C4-2B (cell line): ENCODE measurements at regions not wholly inside any gene's neighbourhood (a gene's known extent, or its start where the extent isn't known, plus 50 kb on each side); places are given as distances from the start of the nearest gene placed in this dataset.
"Not testable (repeated sequence)": the region's sequence is repeated elsewhere in the genome, so short reads cannot be mapped to it uniquely, and the experiment has no call there.

Experiments
- H3K27ac ChIP-seq: fragments of 450-650 bp; 2 replicates; pipeline ENCODE4 v1.5.1; 2017
- ZFX ChIP-seq: fragments of 450-650 bp; IDR thresholded peaks from 2 replicates; pipeline ENCODE4 v1.6.1; 2017
- TF ChIP-seq, protein P1 (sequence below): fragments of 450-650 bp; conservative IDR thresholded peaks from 2 replicates; pipeline ENCODE4 v1.5.1; 2017; ENCODE audit warnings: mild to moderate bottlenecking

DNA sequence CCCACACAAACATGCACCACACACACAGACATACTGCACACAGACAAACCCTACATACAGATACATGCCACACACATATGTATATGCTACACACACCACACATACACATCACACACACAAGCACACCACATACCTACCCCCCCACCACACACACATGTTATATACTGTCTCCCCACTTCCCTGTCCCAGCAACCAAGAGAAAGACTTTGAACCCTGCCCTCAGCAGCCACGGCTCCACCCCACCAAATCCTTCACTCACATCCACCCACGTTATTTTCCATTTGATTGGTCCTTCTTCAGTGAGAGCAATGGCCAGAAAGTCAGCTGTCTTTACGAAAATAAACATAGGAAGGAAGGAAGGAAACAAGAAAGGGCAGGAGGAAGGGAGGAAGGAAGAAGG is 479.8 kb downstream of the DIRAS2 start:
- TF ChIP-seq, protein P1, sequence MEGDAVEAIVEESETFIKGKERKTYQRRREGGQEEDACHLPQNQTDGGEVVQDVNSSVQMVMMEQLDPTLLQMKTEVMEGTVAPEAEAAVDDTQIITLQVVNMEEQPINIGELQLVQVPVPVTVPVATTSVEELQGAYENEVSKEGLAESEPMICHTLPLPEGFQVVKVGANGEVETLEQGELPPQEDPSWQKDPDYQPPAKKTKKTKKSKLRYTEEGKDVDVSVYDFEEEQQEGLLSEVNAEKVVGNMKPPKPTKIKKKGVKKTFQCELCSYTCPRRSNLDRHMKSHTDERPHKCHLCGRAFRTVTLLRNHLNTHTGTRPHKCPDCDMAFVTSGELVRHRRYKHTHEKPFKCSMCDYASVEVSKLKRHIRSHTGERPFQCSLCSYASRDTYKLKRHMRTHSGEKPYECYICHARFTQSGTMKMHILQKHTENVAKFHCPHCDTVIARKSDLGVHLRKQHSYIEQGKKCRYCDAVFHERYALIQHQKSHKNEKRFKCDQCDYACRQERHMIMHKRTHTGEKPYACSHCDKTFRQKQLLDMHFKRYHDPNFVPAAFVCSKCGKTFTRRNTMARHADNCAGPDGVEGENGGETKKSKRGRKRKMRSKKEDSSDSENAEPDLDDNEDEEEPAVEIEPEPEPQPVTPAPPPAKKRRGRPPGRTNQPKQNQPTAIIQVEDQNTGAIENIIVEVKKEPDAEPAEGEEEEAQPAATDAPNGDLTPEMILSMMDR, result no peak
- TF ChIP-seq ZFX, result no peak
- H3K27ac ChIP-seq, result no peak overlapping the region

DNA sequence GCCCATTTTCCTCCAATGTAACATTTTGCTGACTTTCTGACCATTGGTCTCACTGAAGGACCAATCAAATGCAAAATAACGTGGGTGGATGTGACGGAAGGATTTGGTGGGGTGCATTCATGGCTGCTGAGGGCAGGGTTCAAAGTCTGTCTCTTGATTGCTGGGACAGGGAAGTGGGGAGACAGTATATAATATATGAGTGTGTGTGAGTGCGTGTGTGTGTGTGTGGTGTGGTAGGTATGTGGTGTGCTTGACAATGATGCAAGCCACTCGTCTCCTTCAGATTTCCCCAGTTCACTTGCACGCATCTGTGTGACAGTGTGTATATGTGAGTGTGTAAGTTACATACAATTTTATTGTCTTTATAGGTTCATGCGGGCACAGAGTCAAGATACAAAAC is 477.3 kb downstream of the DIRAS2 start:
- TF ChIP-seq, protein P1, result no peak

DNA sequence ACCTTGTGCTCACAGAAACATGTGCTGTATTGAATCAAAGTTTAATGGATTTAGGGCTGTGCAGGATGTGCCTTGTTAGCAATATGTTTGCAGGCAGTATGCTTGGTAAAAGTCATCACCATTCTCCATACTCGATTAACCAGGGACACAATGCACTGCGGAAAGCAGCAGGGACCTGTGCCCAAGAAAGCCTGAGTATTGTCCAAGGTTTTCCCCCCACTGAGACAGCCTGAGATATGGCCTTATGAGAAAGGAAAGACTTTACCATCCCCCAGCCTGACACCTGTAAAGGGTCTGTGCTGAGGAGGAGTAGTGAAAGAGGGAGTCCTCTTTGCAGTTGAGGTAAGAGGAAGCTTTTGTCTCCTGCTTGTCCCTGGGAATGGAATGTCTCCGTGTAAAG is 476.2 kb downstream of the DIRAS2 start:
- not testable (repeated sequence) for H3K27ac ChIP-seq

More for the DNA sequence above, 477.3 kb downstream of the DIRAS2 start:
- H3K27ac ChIP-seq, result no peak overlapping the region

DNA sequence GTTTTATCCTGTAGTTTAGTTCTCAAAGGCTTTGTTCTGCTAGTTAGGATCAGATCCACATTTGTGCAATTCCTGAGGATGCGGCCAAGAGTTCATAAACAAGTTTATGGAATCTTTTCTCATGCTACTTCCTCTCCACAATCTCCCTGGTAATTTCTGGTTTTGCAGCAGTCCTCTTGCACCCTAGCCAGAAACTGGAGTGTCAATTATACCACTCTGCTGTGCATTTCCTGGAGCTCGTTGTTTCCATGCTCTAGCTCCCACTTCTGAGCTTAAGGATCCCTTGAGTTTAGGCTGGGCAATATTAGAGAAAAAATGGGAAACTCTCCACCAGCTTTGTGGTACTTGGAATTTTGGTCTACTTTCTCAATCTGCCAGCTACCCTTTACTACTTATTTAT is 474.7 kb downstream of the DIRAS2 start:
- TF ChIP-seq, protein P1, result no peak
- TF ChIP-seq ZFX, result no peak

DNA sequence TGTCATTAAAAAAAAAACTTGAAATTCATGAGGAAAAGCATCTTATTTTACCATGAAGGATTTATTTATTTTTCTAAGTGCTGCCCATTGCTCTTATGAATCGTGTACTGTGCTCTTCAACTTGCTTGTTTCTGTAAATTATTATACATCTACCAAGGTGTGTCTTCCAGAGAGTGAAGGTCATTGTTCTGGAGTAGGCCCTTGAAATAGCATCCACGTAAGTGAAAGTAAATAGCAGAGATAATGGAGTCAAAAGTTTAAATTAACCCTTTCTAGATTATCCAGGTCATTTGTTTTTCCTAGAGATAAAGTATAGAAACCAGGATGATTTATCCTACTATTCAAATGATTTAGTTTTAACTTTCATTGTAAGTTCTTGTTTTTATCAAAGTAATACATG is 473.1 kb downstream of the DIRAS2 start:
- TF ChIP-seq, protein P1, result no peak
- TF ChIP-seq ZFX, result no peak
- H3K27ac ChIP-seq, result no peak overlapping the region

More for the DNA sequence above, 474.7 kb downstream of the DIRAS2 start:
- no peak overlapping the region for H3K27ac ChIP-seq

DNA sequence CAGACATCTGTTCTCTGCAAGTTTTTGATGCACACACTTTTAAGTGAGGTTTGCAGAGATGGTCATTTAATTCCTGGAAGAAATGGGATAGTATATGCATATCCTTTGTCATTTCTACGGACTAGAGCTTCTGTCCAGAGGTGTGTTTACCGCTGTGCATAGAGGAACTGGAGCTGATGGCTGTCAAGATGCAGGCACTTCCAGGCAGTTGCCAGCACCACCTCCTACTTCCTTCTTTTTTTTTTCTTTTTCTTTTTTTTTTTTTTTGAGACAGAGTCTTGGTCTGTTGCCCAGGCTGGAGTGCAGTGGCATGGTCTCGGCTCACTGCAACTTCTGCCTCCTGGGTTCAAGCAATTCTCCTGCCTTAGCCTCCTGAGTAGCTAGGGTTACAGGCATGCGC is 468.7 kb downstream of the DIRAS2 start:
- not testable (repeated sequence) for H3K27ac ChIP-seq

DNA sequence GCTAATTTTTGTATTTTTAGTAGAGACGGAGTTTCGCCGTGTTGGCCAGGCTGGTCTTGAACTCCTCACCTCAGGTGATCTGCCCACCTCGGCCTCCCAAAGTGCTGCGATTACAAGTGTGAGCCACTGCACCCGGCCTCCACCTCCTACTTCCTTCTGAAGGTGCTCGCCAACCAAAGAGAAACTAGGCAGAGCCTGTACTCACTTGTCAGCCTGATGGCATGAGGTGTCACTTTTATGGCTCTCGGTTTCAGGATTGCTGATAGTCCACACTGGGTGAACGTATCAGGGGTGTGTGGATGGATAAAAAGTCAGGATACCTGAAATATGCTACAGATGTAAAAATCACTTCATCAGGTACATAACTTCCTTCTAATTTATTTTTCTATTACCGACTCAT is 468.3 kb downstream of the DIRAS2 start:
- H3K27ac ChIP-seq, result not testable (repeated sequence)

- TF ChIP-seq, protein P1, result no peak
- no peak for TF ChIP-seq ZFX
- no peak overlapping the region for H3K27ac ChIP-seq
Measured at GRCh38 chr9:90175257-90175656, 467.4 kb downstream of the DIRAS2 start.

GRCh38 chr9:90175865-90176264 is 466.8 kb downstream of the DIRAS2 start:
- H3K27ac ChIP-seq, result no peak overlapping the region
- TF ChIP-seq, protein P1, result no peak
- no peak for TF ChIP-seq ZFX
